Stimulated activated CD4-positive, alpha-beta T cell treated with anti-CD3 and anti-CD28 coated beads, Interleukin-1b, Interleukin-23, amount 100 ng/mL, for 48 hours (primary cell): ENCODE measurements at regions not wholly inside any gene's neighbourhood (a gene's known extent, or its start where the extent isn't known, plus 50 kb on each side); places are given as distances from the start of the nearest gene placed in this dataset.
"Not testable (repeated sequence)": the region's sequence is repeated elsewhere in the genome, so short reads cannot be mapped to it uniquely, and the experiment has no call there.

Experiments
- DNase-seq: peaks from one replicate; pipeline ENCODE4 v3.0.0-alpha.2; 2020

- no peak for DNase-seq
Measured at GRCh38 chr2:49801898-49802450, 647.7 kb upstream of the FSHR start.

GRCh38 chr2:49798570-49798969 is 644.3 kb upstream of the FSHR start:
- no peak for DNase-seq

- no peak for DNase-seq
Measured at GRCh38 chr2:49796266-49796665, 642.0 kb upstream of the FSHR start.

GRCh38 chr2:49794396-49794795 is 640.1 kb upstream of the FSHR start:
- DNase-seq = no peak

GRCh38 chr2:49788300-49788699 is 634.0 kb upstream of the FSHR start:
- DNase-seq = no peak

GRCh38 chr2:49780949-49781348 is 626.6 kb upstream of the FSHR start:
- DNase-seq = no peak

GRCh38 chr2:49772299-49772970 is 618.1 kb upstream of the FSHR start:
- DNase-seq = no peak

GRCh38 chr2:49770919-49771318 is 616.6 kb upstream of the FSHR start:
- DNase-seq = no peak

- DNase-seq = no peak
Measured at GRCh38 chr2:49767316-49767715, 613.0 kb upstream of the FSHR start.

- no peak for DNase-seq
Measured at GRCh38 chr2:49755777-49756176, 601.5 kb upstream of the FSHR start.

GRCh38 chr2:49754381-49754780 is 600.1 kb upstream of the FSHR start:
- no peak for DNase-seq

GRCh38 chr2:49753344-49753985 is 599.1 kb upstream of the FSHR start:
- no peak for DNase-seq

GRCh38 chr2:49737606-49738005 is 583.3 kb upstream of the FSHR start:
- DNase-seq = no peak

GRCh38 chr2:49732924-49733323 is 578.6 kb upstream of the FSHR start:
- DNase-seq = not testable (repeated sequence)

GRCh38 chr2:49719241-49719640 is 564.9 kb upstream of the FSHR start:
- no peak for DNase-seq

GRCh38 chr2:49715597-49715996 is 561.3 kb upstream of the FSHR start:
- no peak for DNase-seq

- DNase-seq = no peak
Measured at GRCh38 chr2:49714454-49714853, 560.1 kb upstream of the FSHR start.

- no peak for DNase-seq
Measured at GRCh38 chr2:49702740-49703139, 548.4 kb upstream of the FSHR start.

GRCh38 chr2:49693961-49694360 is 539.6 kb upstream of the FSHR start:
- DNase-seq = no peak

GRCh38 chr2:49692022-49692421 is 537.7 kb upstream of the FSHR start:
- DNase-seq = not testable (repeated sequence)

GRCh38 chr2:49687918-49688317 is 533.6 kb upstream of the FSHR start:
- DNase-seq = no peak

- DNase-seq = no peak
Measured at GRCh38 chr2:49686897-49687442, 532.7 kb upstream of the FSHR start.

- no peak for DNase-seq
Measured at GRCh38 chr2:49686291-49686690, 532.0 kb upstream of the FSHR start.

- DNase-seq = no peak
Measured at GRCh38 chr2:49677227-49677626, 522.9 kb upstream of the FSHR start.
